PFSK-1 (cell line): ENCODE measurements at regions not wholly inside any gene's neighbourhood (a gene's known extent, or its start where the extent isn't known, plus 50 kb on each side); places are given as distances from the start of the nearest gene placed in this dataset.

Experiments
- FOXP2 ChIP-seq: optimal IDR thresholded peaks from 2 replicates; pipeline ENCODE3; 2011; ENCODE audit warnings: borderline replicate concordance, control low read depth, inconsistent platforms; ENCODE audit not compliant: insufficient read depth; ENCODE audit errors: extremely low read length, extremely low read depth
- POLR2AphosphoS5 ChIP-seq: IDR thresholded peaks from 2 replicates; pipeline ENCODE4 v1.6.1; 2012; ENCODE audit warnings: low read depth, mild to moderate bottlenecking, control low read depth, low read length, moderate library complexity
- SIN3A ChIP-seq: IDR thresholded peaks from 2 replicates; pipeline ENCODE4 v1.6.1; 2012; ENCODE audit warnings: mild to moderate bottlenecking, low read length, moderate library complexity, borderline replicate concordance; ENCODE audit not compliant: insufficient read depth
- TAF1 ChIP-seq: IDR thresholded peaks from 2 replicates; pipeline ENCODE4 v1.6.1; 2012; ENCODE audit warnings: low read length, control low read depth, borderline replicate concordance; ENCODE audit not compliant: insufficient read depth
- TF ChIP-seq, protein P1 (sequence below), 2 experiments: IDR thresholded peaks; 2 replicates each; pipeline versions ENCODE4 v1.6.1 to v1.8.0; 2011 to 2012; ENCODE audit warnings: low read depth in 2 of 2, low read length in 2 of 2, control low read depth in 1 of 2, inconsistent platforms in 1 of 2, mild to moderate bottlenecking in 1 of 2, moderate library complexity in 1 of 2; ENCODE audit not compliant: insufficient read depth in 1 of 2

DNA sequence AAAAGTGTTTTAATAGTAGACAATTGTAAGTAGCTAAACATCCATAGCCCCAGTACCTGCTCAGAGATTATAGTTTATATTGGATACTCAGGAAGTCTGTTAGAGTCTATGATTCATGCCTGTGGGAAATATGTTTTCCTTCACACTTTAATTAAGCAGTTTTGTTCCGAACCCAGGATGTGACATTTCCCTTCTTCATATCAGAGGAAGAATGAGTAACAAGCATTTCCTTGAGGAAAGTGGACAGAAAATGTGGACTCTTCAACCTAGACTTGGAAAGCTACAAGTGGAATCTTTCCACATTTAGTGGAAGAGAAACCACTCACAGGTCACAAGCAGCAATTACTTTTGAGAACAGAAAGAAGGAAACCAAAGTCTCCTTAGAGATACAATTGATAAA is 419.4 kb downstream of the C4orf33 start:
- TF ChIP-seq TAF1 (no peak), POLR2AphosphoS5 (no peak), FOXP2 (no peak), SIN3A (no peak)
- TF ChIP-seq, protein P1, sequence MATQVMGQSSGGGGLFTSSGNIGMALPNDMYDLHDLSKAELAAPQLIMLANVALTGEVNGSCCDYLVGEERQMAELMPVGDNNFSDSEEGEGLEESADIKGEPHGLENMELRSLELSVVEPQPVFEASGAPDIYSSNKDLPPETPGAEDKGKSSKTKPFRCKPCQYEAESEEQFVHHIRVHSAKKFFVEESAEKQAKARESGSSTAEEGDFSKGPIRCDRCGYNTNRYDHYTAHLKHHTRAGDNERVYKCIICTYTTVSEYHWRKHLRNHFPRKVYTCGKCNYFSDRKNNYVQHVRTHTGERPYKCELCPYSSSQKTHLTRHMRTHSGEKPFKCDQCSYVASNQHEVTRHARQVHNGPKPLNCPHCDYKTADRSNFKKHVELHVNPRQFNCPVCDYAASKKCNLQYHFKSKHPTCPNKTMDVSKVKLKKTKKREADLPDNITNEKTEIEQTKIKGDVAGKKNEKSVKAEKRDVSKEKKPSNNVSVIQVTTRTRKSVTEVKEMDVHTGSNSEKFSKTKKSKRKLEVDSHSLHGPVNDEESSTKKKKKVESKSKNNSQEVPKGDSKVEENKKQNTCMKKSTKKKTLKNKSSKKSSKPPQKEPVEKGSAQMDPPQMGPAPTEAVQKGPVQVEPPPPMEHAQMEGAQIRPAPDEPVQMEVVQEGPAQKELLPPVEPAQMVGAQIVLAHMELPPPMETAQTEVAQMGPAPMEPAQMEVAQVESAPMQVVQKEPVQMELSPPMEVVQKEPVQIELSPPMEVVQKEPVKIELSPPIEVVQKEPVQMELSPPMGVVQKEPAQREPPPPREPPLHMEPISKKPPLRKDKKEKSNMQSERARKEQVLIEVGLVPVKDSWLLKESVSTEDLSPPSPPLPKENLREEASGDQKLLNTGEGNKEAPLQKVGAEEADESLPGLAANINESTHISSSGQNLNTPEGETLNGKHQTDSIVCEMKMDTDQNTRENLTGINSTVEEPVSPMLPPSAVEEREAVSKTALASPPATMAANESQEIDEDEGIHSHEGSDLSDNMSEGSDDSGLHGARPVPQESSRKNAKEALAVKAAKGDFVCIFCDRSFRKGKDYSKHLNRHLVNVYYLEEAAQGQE (IDR thresholded peaks at IDR 0.05; ENCODE audit: insufficient read depth in 1 of 2, low read depth in 2 of 2, low read length in 2 of 2): no peak
